Fibroblast of lung (primary cell): ENCODE measurements at regions not wholly inside any gene's neighbourhood (a gene's known extent, or its start where the extent isn't known, plus 50 kb on each side); places are given as distances from the start of the nearest gene placed in this dataset.

Experiments used
- DNase-seq, 2 donors: peaks; one replicate each; pipeline versions ENCODE4 v3.0.0 to v3.0.0-alpha.2; 2010; ENCODE audit warnings: low read depth in 2 of 2
- H2AFZ ChIP-seq: 2 replicates; pipeline ENCODE4 v1.5.1; 2012; ENCODE audit warnings: low read length, control low read depth, inconsistent platforms
- H3K27ac ChIP-seq: 2 replicates; pipeline ENCODE4 v1.5.1; 2011; ENCODE audit warnings: low read length, control low read depth; ENCODE audit not compliant: insufficient read depth
- H3K27me3 ChIP-seq: 2 replicates; pipeline ENCODE4 v1.5.1; 2011; ENCODE audit warnings: mild to moderate bottlenecking, low read length; ENCODE audit not compliant: control insufficient read depth, insufficient read depth
- H3K36me3 ChIP-seq: 2 replicates; pipeline ENCODE4 v1.5.1; 2011; ENCODE audit warnings: low read length; ENCODE audit not compliant: control insufficient read depth, insufficient read depth
- H3K4me1 ChIP-seq: 2 replicates; pipeline ENCODE4 v1.5.1; 2011; ENCODE audit warnings: low read length; ENCODE audit not compliant: control insufficient read depth, insufficient read depth; ENCODE audit errors: extremely low read depth
- H3K4me2 ChIP-seq: 2 replicates; pipeline ENCODE4 v1.5.1; 2011; ENCODE audit warnings: low read length, control low read depth; ENCODE audit not compliant: insufficient read depth; ENCODE audit errors: extremely low read depth
- H3K4me3 ChIP-seq, 4 experiments: fragments of 200-600 bp in 1 of 4; sonication (generic) in 1 of 4; replicated peaks in 1 of 4; 2 replicates each; pipeline ENCODE4 v1.5.1; 2011 to 2016; ENCODE audit warnings: low read length in 4 of 4, low read depth in 3 of 4, mild to moderate bottlenecking in 3 of 4, control low read depth in 2 of 4, inconsistent platforms in 1 of 4, mixed read lengths in 1 of 4; ENCODE audit not compliant: insufficient read depth in 1 of 4; ENCODE audit errors: control extremely low read depth in 1 of 4
- H3K79me2 ChIP-seq: 2 replicates; pipeline ENCODE4 v1.5.1; 2012; ENCODE audit warnings: mild to moderate bottlenecking, low read length, inconsistent platforms; ENCODE audit not compliant: control insufficient read depth, insufficient read depth
- H3K9ac ChIP-seq: 2 replicates; pipeline ENCODE4 v1.5.1; 2011; ENCODE audit warnings: mild to moderate bottlenecking, low read length, control low read depth; ENCODE audit not compliant: insufficient read depth
- H3K9me3 ChIP-seq: 2 replicates; pipeline ENCODE4 v1.5.1; 2012; ENCODE audit warnings: low read depth, low read length; ENCODE audit not compliant: control insufficient read depth, insufficient read depth
- H4K20me1 ChIP-seq: 2 replicates; pipeline ENCODE4 v1.5.1; 2011; ENCODE audit warnings: low read length; ENCODE audit not compliant: control insufficient read depth, insufficient read depth; ENCODE audit errors: extremely low read depth
- CTCF ChIP-seq, 2 donors: IDR thresholded peaks in 1 of 2; conservative IDR thresholded peaks in 1 of 2; 1 replicate in 1 of 2; 2 replicates in 1 of 2; pipeline ENCODE4 v1.5.1; 2011 to 2012; ENCODE audit warnings: low read length in 2 of 2, control low read depth in 1 of 2, inconsistent platforms in 1 of 2, low read depth in 1 of 2, mild to moderate bottlenecking in 1 of 2
- EZH2 ChIP-seq: IDR thresholded peaks from 2 replicates; pipeline ENCODE4 v1.5.1; 2012; ENCODE audit warnings: low read length, control low read depth, mild to moderate bottlenecking; ENCODE audit errors: missing control alignments

DNA sequence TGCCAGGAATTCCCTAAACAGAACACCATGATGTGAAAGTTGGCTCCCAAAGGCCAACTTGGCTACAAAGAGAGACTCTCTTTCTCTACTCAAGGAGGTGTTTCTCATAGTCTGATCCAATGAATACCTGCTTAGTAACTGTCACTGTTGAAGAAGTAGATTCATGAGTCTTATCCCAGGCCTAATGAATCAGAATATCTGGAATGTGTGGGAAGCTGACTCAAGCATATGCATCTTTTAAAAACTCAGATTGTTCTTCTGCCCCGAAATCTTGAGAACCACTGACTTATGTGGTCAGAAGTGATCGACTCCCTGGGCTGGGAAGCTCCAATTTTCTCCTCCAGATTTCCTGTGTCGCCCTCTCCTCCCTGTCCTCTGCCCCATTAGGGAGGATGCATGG is 345.6 kb downstream of the PLK2 start:
- no peaks in the 10 kb centered on the region for H3K9me3 ChIP-seq
- no peak overlapping the region for H3K27ac ChIP-seq
- no peak overlapping the region for H3K4me2 ChIP-seq
- H3K4me3 ChIP-seq: no peak overlapping the region
- peak in 1 of 2 donors; percentile 96 for DNase-seq
- no peaks in the 10 kb centered on the region for H3K36me3 ChIP-seq
- no peaks in the 10 kb centered on the region for H3K79me2 ChIP-seq
- no peak overlapping the region for H3K9ac ChIP-seq
- no peaks in the 10 kb centered on the region for H4K20me1 ChIP-seq
- peaks cover 2% of the 10 kb centered on the region for H3K4me1 ChIP-seq
- TF ChIP-seq EZH2 (no peak), CTCF (conservative IDR thresholded peaks at IDR 0.05 in 1 of 2, IDR thresholded peaks at IDR 0.05 in 1 of 2; ENCODE audit: low read depth in 1 of 2, low read length in 2 of 2) (no peak)
- peak overlapping the region; percentile 8 for H2AFZ ChIP-seq
- no peaks in the 10 kb centered on the region for H3K27me3 ChIP-seq

GRCh38 chr5:58113172-58113571 is 346.7 kb downstream of the PLK2 start:
- H3K9ac ChIP-seq: no peak overlapping the region
- DNase-seq: no peak
- H3K36me3 ChIP-seq: no peaks in the 10 kb centered on the region
- H3K27me3 ChIP-seq: no peaks in the 10 kb centered on the region
- H3K79me2 ChIP-seq: no peaks in the 10 kb centered on the region
- no peak for TF ChIP-seq CTCF (conservative IDR thresholded peaks at IDR 0.05 in 1 of 2, IDR thresholded peaks at IDR 0.05 in 1 of 2; ENCODE audit: low read depth in 1 of 2, low read length in 2 of 2)
- TF ChIP-seq EZH2: no peak
- no peak overlapping the region for H3K4me3 ChIP-seq
- no peak overlapping the region for H3K4me2 ChIP-seq
- no peak overlapping the region for H2AFZ ChIP-seq
- no peaks in the 10 kb centered on the region for H3K9me3 ChIP-seq
- H3K27ac ChIP-seq: no peak overlapping the region
- H4K20me1 ChIP-seq: no peaks in the 10 kb centered on the region
- peaks cover 2% of the 10 kb centered on the region for H3K4me1 ChIP-seq

DNA sequence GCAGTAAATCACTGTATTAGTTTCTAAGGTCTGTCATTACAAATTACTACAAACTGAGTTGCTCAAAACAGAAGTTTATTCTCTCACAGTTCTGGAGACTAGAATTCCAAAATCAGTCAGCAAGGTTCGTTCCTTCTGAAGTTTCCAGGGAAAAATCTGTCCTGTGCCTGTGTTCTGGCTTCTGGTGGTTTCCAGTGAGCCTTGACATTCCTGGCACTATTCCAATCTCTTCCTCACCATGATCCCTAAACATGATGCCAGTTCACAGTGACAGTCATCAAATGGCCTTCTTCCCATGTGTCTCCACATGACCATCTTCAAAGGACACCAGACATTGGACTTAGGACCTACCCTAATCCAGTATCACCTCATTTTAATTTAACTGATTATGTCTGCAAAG is 351.4 kb downstream of the PLK2 start:
- no peaks in the 10 kb centered on the region for H3K4me1 ChIP-seq
- H3K4me2 ChIP-seq: no peak overlapping the region
- no peaks in the 10 kb centered on the region for H4K20me1 ChIP-seq
- no peak overlapping the region for H3K9ac ChIP-seq
- no peak for DNase-seq
- H3K4me3 ChIP-seq: no peak overlapping the region
- H3K36me3 ChIP-seq: no peaks in the 10 kb centered on the region
- no peak overlapping the region for H2AFZ ChIP-seq
- H3K79me2 ChIP-seq: no peaks in the 10 kb centered on the region
- no peak overlapping the region for H3K27ac ChIP-seq
- no peaks in the 10 kb centered on the region for H3K27me3 ChIP-seq
- H3K9me3 ChIP-seq: no peaks in the 10 kb centered on the region
- TF ChIP-seq EZH2 (no peak), CTCF (conservative IDR thresholded peaks at IDR 0.05 in 1 of 2, IDR thresholded peaks at IDR 0.05 in 1 of 2; ENCODE audit: low read depth in 1 of 2, low read length in 2 of 2) (no peak)
